GM21515 (cell line): ENCODE measurements at regions not wholly inside any gene's neighbourhood (a gene's known extent, or its start where the extent isn't known, plus 50 kb on each side); places are given as distances from the start of the nearest gene placed in this dataset.

Source experiments
- ATAC-seq: cut with Tn5 transposase; IDR thresholded peaks from one replicate; pipeline ENCODE4 v1.9.1; 2021; ENCODE audit not compliant: unreplicated experiment

DNA sequence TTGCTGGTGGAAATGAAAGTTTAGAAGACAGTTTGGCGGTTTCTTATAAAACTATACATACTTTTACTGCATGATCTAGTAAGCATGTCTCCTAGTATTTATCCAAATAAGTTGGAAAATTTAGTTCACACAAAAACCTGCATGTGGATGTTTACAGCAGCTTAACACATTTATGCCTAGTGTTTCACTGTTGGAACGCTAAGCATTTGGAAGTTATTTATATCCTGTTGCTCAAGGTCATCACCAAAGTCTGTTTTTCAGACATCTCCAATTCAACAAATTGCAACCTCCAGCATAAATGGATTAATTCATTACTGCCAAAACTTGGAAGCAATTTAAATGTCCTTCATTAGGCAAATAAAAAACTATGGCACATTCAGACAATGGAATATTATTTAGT is 461.8 kb downstream of the SUCLA2 start:
- ATAC-seq: no peak

DNA sequence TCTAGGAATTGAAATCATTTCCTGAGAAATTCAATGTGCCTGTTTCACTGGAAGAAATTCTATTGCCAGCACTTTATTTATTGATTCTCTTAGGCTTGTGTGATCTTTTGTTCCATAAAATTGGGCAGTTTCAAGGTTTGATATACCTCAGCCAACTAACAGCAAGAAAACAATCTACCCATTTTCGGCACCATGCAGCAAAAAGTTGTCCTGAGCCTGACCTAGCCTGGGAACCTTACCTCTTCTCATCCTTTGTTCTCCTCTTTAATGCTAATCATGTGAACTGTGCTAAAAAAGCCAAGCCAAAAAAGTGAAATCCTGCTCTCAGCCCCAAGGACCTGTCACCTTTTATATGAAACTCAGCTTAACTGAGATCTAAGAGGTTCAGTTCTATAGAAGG is 477.3 kb downstream of the SUCLA2 start:
- ATAC-seq: no peak

DNA sequence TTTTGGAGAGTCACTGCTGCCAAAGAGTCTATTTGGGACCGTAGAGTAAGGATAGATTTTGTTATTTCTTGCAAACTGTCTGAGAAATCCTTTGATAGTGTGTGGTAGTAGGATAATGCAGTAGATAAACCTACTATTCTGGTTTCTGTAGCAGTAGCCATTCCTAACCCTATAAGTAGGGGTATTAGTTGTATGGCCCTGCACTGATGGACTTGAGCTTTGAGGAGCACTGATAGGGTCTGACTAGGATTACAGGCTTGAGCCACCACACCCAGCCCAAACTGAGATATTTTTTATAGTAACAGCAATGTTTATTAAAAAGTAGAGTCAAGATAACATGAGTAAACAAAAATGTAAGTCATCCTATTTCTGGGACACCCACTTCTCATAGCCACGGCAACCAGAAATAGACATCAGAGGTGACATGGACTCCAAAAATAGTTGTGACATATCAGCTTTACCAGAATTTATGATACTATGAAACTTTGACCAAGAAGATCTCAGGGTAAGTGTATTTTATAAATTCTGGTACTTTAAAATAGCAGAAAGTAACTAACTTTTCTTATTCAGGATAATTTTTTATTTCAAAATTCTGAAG is 479.1 kb downstream of the SUCLA2 start:
- no peak for ATAC-seq

- ATAC-seq: no peak
These were observed 481.4 kb downstream of the SUCLA2 start for GRCh38 chr13:47519626-47520025.

DNA sequence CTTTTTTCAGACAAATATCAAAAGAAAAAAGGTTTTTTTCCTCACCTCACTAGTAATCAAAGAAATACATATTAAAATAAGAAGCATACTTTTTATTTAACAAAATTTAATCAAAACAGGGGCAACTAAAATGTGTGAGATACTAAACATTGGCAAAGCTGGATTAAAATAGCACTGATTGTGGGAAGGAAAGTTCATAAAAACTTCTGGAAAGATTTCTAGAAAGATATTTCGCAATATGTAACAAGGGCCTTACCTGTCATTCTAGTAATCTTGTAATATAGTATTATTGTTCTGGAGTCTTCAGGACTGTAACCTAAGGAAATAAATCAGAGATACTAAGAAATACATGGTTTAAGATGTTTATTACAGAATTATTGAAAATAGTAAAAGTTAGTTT is 482.5 kb downstream of the SUCLA2 start:
- ATAC-seq: no peak

DNA sequence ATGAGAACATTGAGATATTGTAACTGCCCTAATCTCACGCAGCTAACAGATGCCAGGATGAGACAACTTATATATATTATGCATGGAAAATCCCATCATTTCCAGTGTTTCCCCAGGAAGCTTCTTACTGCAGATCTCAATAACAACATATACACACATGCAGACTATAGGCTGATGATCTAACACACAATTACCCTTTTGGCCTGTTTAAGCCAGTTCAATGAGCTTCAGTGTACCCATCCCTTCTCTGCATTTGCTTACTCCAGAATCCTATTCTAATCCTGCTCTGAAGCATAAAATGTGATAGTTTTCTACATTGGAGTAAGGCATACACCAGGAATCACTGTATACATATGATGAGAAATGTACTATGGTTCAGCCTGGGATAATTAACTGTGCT is 489.4 kb downstream of the SUCLA2 start:
- no peak for ATAC-seq

DNA sequence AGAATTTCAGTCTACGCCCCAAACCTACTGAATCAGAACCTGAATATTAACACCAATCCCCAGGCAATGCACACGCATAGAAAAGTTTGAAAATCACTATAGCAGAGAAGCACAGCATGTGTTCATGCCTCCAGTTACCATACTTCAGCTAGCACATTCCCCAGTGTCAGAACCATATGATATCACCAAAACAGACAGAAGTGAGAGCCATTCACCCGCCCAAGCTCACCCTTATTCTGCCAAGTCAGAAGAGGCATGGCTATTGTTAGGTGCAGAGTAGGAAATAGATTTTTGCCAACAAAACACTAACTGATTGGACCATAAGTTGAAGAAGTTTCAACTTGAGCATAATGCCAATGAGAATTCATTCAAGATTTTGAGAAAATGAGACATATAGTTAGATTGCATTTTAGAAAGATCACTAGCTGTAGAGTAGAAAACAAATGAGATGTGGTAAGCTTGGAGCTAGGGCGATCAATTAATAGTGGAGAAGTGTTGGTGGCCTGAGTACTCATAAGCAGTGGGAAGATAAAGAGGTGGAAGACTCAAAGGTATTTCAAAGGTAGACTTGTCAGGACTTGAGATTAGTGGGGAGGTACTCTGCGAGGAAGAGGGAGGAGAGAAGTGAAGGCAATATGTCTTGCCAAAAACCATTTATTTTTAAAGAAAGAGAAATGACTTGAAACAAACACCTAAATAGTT is 492.4 kb downstream of the SUCLA2 start:
- no peak for ATAC-seq

DNA sequence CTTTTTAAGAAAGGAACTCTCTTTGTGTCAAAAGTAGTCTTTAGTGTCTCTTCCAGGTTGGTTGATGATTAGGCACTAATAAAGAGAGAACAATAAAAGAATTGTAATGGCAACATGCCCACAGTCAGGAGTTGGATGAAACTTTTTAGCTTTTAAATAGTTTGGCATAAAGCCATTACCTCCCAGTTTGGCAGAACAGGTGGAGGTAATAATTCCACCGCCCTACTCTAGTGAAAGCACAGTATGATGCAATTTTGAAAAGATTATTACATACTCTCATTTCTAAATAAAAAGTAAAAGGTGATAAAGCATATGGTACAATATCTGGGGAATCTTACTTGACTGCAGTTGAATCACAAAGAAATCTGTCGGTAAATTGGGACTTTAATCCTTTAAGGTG is 497.6 kb downstream of the SUCLA2 start:
- no peak for ATAC-seq

- no peak for ATAC-seq
These were observed 498.9 kb downstream of the SUCLA2 start for GRCh38 chr13:47502166-47502565.

DNA sequence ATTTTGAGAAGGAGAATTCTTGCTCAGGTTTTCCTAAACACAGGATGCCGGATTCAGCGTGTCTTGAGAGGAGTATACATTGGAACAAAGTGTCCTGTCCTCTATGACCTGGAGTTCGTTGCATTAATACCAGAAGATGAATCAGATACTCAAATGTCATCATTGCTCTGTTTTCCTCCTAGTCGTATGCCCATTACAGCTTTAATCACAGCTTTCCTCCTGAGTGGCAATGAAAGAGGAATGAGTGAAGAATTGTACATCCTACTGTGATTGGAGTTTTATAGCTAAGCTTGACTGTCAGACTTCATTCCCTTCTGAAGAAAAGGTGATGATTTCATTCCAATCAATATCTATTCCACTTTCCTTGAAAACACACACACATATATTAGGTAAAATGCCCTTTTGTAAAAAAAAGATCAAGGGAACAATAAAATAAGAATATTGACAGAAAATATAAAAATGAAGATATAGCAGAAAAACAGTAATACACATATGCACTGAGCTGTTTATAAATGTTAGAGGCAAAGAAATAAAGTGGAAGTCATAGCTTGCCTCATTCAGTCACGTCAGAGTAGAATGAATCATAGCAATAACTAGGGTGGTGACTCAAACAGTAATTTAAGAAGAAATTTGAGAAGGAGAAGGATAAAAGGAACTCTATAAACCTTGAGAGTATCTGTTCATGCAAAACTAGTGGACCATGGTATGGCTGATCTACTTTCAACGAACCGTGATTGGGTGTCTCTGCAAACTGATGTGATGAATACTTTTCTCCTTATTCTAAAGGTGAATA is 501.5 kb downstream of the SUCLA2 start:
- ATAC-seq: no peak

- ATAC-seq: no peak
These were observed 516.5 kb downstream of the SUCLA2 start for GRCh38 chr13:47484548-47484947.

DNA sequence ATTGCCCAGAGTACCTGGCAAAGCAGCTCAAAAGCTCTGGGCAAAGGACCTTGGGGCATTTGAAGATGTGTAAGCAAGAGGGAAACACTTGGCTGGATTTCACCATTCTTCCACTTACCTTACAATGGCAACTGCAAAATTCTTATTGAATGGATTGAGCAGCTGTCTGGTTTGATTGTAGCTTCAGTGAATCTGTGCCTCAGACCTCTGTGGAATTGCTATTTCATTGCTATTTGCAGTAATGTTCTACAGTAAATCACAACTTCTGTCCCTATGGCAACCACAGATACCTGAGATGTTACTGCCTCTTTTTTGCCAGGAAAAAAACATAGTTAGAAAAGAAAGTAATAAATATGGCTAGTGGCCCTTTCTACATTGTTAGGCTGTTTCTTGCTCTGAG is 519.5 kb downstream of the SUCLA2 start:
- no peak for ATAC-seq

DNA sequence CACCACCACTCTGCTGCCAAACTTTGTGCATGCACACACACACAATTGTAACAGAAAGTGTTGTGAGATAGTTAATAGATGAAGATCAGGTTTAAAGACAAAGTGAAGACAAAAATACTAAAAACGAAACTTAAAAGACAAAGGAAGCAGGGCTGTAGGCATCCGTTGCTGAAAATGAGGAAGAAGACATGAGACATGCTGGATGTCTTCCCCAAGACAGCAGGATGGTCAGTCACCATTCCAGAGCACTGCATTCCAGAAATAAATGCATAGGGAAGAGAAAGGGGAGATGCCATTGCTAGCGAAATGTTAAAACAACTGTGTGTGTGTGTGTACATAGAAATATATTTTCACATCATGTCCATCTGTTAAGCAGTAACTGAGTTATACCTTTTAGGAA is 520.1 kb downstream of the SUCLA2 start:
- no peak for ATAC-seq

DNA sequence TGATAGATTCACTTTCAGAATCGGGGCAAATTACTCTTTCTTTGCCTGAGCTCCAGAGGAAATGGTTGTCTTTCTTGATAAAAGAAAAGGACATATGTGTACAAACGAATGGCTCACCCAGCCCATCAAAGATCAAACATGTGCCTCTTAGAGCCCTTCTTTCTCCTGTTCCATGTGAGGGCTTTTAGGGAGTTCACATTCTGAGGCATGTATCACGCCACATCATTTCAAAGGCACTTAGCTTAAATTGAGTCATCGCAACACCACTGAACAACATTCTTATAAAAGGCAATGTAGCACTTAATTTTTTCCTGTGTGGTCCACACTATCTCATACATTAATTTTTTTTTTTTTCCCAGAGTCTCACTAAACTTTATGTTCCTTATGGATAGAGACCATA is 521.0 kb downstream of the SUCLA2 start:
- no peak for ATAC-seq

DNA sequence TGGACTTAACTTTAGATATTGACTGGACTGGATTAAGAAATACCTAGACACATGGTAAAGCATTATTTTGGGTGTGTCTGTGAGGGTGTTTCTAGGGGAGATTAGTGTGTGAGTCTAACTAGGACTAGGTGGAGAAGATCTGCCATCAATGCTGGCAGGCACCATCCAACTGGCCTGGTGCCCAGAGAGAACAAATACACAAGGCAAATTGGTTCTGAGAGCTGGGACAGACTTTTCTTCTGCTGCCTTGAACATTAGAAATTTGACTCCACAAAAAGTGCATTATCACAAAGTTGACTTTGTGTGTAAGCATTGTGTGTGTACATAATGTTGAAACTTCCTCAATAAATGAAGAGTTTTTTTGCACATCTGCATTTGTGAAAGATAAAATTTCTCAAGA is 522.1 kb downstream of the SUCLA2 start:
- no peak for ATAC-seq

DNA sequence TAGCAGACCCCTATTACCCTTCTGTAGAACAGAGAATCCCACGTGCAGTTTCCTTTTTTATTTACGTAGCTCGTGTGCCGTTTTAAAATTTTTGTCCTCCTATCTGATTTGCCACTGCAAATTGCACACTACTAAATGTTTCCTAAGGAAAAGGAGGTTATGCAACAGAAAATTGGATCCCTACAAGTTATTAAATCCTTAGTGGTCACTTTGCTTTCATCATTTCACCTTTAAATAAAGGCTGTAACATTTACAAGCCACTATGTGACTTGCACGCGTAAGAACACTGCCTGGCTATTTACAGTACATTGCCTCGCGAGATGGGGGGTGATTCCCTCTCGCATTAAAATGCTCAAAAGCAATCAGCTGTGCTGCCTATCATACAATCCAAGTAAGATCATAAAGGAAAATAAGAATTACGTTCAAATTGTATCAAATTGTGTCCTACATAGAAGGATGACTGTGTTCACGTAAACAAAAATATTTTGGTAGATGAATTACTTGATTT is 525.6 kb downstream of the SUCLA2 start:
- no peak for ATAC-seq

- ATAC-seq: no peak
These were observed 526.2 kb downstream of the SUCLA2 start for GRCh38 chr13:47474839-47475238.

DNA sequence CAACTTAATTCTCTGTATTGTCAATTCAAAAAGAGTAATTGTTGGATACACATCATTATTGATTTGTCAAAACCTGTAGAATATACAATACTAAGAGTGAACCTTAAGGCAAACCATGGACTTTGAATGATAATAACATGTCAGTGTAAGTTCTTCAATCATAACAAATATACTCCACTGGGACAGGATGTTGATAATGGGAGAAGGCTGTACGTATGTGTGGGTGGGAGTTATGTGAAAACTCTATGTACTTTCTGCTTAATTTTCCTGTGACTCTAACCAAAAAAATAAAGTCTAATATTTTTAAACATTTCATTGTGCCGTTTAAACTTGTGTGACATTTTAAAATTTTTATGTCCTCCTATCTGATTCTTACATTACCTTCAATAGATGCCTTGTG is 526.7 kb downstream of the SUCLA2 start:
- no peak for ATAC-seq

DNA sequence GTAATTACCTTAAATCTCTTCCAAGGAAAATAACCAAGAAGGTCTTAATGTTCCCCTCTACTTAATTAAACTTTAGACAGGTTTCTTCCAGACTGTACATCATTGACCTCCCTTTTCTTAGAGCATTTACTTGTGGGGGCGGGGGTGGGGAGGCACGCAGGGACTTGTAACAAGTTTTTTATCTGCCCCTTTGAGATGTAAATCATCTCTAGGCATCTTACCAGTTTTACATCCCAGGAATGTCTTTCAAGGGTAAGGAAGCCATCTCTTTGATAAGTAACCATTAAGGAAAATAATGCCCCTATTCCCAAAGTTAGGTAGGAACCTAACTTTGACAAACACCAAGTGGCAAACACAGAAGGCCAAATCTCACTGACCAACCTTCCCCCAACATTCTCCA is 528.6 kb downstream of the SUCLA2 start:
- no peak for ATAC-seq

DNA sequence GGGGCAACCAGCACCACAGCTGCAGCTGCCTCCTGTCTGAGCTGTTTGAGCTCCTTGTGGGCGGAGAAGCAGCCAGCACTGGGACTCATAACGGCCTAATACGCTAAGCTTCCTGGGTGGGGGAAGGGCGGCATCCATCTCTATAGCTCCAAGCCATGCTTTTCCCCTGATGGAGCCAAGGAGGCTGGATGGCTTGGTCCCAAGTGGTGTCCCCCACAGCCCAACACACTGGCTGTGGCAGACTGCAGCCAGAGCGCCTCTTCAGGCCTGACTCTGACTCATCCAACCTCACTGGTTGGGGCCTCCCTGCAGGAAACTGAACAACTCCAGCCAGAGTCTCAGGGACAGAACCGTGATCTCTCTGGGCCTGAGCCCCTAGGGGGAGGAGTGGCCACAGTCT is 537.3 kb downstream of the SUCLA2 start:
- ATAC-seq: no peak

DNA sequence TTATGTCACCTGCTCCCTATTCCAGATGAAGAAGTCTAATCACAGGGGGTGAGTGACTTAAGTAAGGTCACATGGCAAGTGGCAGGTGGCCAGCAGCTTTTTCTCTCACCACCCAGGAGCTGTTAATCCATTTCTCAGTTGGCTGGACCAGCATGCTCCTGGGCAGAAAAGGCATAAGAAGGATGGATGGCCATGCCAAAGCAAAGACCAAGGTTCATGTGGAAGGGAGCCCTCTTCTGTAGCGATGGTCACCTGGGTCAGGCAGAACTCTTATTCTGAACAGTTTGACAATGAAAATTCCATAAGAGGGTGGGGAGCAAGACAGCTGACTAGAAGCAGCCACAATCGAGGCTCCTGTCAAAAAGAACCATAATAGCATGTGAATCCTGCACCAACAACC is 538.1 kb downstream of the SUCLA2 start:
- no peak for ATAC-seq

DNA sequence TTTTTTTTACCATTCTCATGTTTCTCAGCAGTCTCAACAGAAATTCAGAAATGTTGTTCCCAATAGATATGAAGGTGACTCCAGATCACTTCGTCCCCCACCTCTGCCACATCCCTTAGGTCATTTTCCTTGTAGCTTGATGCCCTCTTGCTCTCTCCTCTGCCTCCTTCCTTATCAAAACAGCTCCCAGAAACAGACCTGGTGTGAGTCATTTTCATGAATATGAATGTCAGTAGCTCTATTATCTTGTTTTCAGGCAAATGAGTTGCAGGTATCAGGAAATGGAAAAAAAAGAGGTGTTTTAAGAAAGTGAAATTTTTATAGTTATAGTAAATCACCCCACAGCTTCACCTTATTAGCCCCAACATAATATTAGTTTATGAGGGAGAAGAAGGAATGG is 539.3 kb downstream of the SUCLA2 start:
- no peak for ATAC-seq
